ENCODE measurements at regions not wholly inside any gene's neighbourhood (a gene's known extent, or its start where the extent isn't known, plus 50 kb on each side); places are given as distances from the start of the nearest gene placed in this dataset.

DNA sequence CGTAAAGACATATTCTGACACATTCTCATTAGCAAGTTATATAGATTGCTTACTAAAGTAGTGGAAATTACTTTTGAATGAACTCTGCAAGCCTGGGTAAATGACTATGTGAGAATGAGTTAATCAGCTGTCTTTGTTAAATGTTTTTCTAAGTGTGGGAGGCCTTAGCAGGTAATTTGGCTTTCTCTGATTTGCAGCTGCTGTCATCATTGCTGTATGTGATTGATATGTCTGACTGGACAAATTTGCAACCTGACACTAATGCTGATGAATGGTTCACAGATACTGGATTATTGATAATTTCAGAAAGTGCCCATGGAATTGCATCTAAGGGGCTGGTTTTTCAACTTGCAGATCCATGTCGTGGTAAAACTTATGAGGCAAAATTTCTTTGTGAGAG, 372.2 kb upstream of the SGO1 start:
- no peaks in the 10 kb centered on the region for H3K27me3 Mint-ChIP-seq (ENCODE audit: low read depth in 3 of 3)
- intact Hi-C loops (cut with micrococcal nuclease) = no loop called here
- no peak overlapping the region for H3K4me3 Mint-ChIP-seq
- Histone ChIP-seq H3K4me3 (replicated peaks in 1 of 3; ENCODE audit: low read depth in 2 of 3, low read length in 3 of 3) (no peak overlapping the region), H2AFZ (ENCODE audit: insufficient read depth, low read depth, low read length, poor library complexity, severe bottlenecking) (no peak overlapping the region), H3K9me3 (replicated peaks in 1 of 2; ENCODE audit: control insufficient read depth in 1 of 2, insufficient read depth in 1 of 2, low read length in 2 of 2) (peaks cover 0 to 6% of the 10 kb centered on the region in 2 donors), H3K27me3 (ENCODE audit: control insufficient read depth in 2 of 2, insufficient read depth in 2 of 2, low read length in 2 of 2) (no peaks in the 10 kb centered on the region), H3K9ac (ENCODE audit: insufficient read depth, low read length, poor library complexity, severe bottlenecking) (no peak overlapping the region), H3K4me2 (replicated peaks; ENCODE audit: extremely low read depth, low read length, poor library complexity, severe bottlenecking) (no peak overlapping the region), H3K36me3 (replicated peaks in 1 of 2; ENCODE audit: control insufficient read depth in 1 of 2, insufficient read depth in 2 of 2, low read length in 2 of 2) (no peaks in the 10 kb centered on the region), H3K27ac (ENCODE audit: low read depth in 1 of 2, low read length in 2 of 2) (no peak overlapping the region), H3K4me1 (ENCODE audit: control insufficient read depth in 1 of 2, insufficient read depth in 2 of 2, low read length in 2 of 2) (no peaks in the 10 kb centered on the region), H4K20me1 (ENCODE audit: insufficient read depth, low read length) (no peaks in the 10 kb centered on the region), H3K79me2 (ENCODE audit: insufficient read depth, low read length) (no peaks in the 10 kb centered on the region)
- TF ChIP-seq, protein P1, sequence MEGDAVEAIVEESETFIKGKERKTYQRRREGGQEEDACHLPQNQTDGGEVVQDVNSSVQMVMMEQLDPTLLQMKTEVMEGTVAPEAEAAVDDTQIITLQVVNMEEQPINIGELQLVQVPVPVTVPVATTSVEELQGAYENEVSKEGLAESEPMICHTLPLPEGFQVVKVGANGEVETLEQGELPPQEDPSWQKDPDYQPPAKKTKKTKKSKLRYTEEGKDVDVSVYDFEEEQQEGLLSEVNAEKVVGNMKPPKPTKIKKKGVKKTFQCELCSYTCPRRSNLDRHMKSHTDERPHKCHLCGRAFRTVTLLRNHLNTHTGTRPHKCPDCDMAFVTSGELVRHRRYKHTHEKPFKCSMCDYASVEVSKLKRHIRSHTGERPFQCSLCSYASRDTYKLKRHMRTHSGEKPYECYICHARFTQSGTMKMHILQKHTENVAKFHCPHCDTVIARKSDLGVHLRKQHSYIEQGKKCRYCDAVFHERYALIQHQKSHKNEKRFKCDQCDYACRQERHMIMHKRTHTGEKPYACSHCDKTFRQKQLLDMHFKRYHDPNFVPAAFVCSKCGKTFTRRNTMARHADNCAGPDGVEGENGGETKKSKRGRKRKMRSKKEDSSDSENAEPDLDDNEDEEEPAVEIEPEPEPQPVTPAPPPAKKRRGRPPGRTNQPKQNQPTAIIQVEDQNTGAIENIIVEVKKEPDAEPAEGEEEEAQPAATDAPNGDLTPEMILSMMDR (IDR thresholded peaks at IDR 0.05) = no peak
- H3K27ac Mint-ChIP-seq = no peak overlapping the region
- no peaks in the 10 kb centered on the region for H3K36me3 Mint-ChIP-seq
- H3K4me1 Mint-ChIP-seq = no peaks in the 10 kb centered on the region
- no peak for DNase-seq
- peaks cover 0 to 15% (median 2%) of the 10 kb centered on the region in 7 donors for H3K9me3 Mint-ChIP-seq
- WGBS (ENCODE audit: insufficient coverage) = no CpG with 5 or more reads among the region's 2 CpGs

DNA sequence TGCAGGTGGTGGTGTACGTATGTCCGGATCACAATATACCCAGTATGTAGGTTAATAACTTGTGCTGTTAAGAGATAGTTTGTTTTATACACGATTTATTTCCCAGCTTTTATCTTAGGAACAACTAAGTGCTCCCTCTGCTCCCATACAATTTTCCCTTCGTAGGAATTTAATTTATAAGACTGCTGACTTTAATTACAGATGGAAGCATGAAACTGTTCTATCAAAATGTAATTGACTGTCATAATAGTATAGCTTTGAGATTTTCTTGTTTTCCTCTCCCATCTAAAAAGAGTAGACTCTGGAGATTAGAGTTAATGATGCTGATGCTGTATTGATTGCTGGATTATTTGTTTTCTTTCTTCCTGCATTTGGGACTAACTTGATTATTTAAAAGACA, 370.7 kb upstream of the SGO1 start:
- H3K4me1 Mint-ChIP-seq = no peaks in the 10 kb centered on the region
- H2AFZ ChIP-seq (ENCODE audit: insufficient read depth, low read depth, low read length, poor library complexity, severe bottlenecking) = no peak overlapping the region
- no CpG with 5 or more reads among the region's 4 CpGs for WGBS (ENCODE audit: insufficient coverage)
- no peaks in the 10 kb centered on the region for H4K20me1 ChIP-seq (ENCODE audit: insufficient read depth, low read length)
- no peak for DNase-seq
- H3K27ac Mint-ChIP-seq = no peak overlapping the region
- H3K4me3 Mint-ChIP-seq = no peak overlapping the region
- H3K36me3 Mint-ChIP-seq = no peaks in the 10 kb centered on the region
- TF ChIP-seq, protein P1 (IDR thresholded peaks at IDR 0.05) = no peak
- peaks cover 6 to 19% of the 10 kb centered on the region in 2 donors for H3K9me3 ChIP-seq (replicated peaks in 1 of 2; ENCODE audit: control insufficient read depth in 1 of 2, insufficient read depth in 1 of 2, low read length in 2 of 2)
- no peak overlapping the region for H3K4me3 ChIP-seq (replicated peaks in 1 of 3; ENCODE audit: low read depth in 2 of 3, low read length in 3 of 3)
- H3K27me3 Mint-ChIP-seq (ENCODE audit: low read depth in 3 of 3) = no peaks in the 10 kb centered on the region
- no peaks in the 10 kb centered on the region for H3K4me1 ChIP-seq (ENCODE audit: control insufficient read depth in 1 of 2, insufficient read depth in 2 of 2, low read length in 2 of 2)
- intact Hi-C loops (cut with micrococcal nuclease) = no loop called here
- H3K27me3 ChIP-seq (ENCODE audit: control insufficient read depth in 2 of 2, insufficient read depth in 2 of 2, low read length in 2 of 2) = no peaks in the 10 kb centered on the region
- peaks cover 0 to 23% (median 3%) of the 10 kb centered on the region in 7 donors for H3K9me3 Mint-ChIP-seq
- H3K36me3 ChIP-seq (replicated peaks in 1 of 2; ENCODE audit: control insufficient read depth in 1 of 2, insufficient read depth in 2 of 2, low read length in 2 of 2) = no peaks in the 10 kb centered on the region
- H3K4me2 ChIP-seq (replicated peaks; ENCODE audit: extremely low read depth, low read length, poor library complexity, severe bottlenecking) = no peak overlapping the region
- H3K9ac ChIP-seq (ENCODE audit: insufficient read depth, low read length, poor library complexity, severe bottlenecking) = no peak overlapping the region
- H3K27ac ChIP-seq (ENCODE audit: low read depth in 1 of 2, low read length in 2 of 2) = no peak overlapping the region
- H3K79me2 ChIP-seq (ENCODE audit: insufficient read depth, low read length) = no peaks in the 10 kb centered on the region

All from CD14-positive monocyte (primary cell).